ENCODE measurements at regions not wholly inside any gene's neighbourhood (a gene's known extent, or its start where the extent isn't known, plus 50 kb on each side); places are given as distances from the start of the nearest gene placed in this dataset.
"Not testable (repeated sequence)": the region's sequence is repeated elsewhere in the genome, so short reads cannot be mapped to it uniquely, and the experiment has no call there.

DNA sequence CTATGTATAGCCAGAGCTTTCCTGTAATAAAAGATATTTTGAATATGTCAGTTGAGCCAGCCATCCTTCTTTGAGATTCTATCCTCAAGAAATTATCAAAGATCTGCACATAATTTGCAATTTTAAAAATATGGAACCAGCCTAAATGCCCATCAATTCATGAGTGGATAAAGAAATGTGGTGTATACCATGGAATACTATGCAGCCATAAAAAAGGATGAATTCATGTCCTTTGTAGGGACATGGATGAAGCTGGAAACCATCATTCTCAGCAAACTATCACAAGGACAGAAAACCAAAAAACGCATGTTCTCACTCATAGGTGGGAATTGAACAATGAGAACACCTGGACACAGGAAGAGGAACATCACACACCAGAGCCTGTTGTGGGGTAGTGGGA lies 150.5 kb upstream of the TOP1 start:
- DNase-seq (ENCODE audit: extremely low read depth in 1 of 4, low spot score in 3 of 4); H3K27ac ChIP-seq (ENCODE audit: extremely low read depth, low read depth, low read length); H4K20me1 ChIP-seq (replicated peaks; ENCODE audit: control insufficient read depth, insufficient read depth, low read length); CTCF ChIA-PET (ENCODE audit: low intra/inter-chr PET ratio); H3K9me3 ChIP-seq (replicated peaks; ENCODE audit: control insufficient read depth, insufficient read depth, low read depth, low read length); FAIRE-seq; H3K79me2 ChIP-seq (ENCODE audit: control insufficient read depth, insufficient read depth, low read length); H3K4me2 ChIP-seq (ENCODE audit: insufficient read depth, low read length); H3K9me1 ChIP-seq (ENCODE audit: control insufficient read depth, insufficient read depth, low read length); H3K36me3 ChIP-seq (ENCODE audit: control insufficient read depth, insufficient read depth, low read length); H3K4me3 ChIP-seq; H3K9ac ChIP-seq (ENCODE audit: insufficient read depth in 1 of 2, low read depth in 2 of 2, low read length in 2 of 2); H3K4me1 ChIP-seq (replicated peaks in 1 of 2; ENCODE audit: control insufficient read depth in 2 of 2, insufficient read depth in 2 of 2, low read length in 2 of 2); ATAC-seq; H2AFZ ChIP-seq (ENCODE audit: low read depth, low read length); intact Hi-C loops (cut with micrococcal nuclease); H3K27me3 ChIP-seq (ENCODE audit: control insufficient read depth in 2 of 2, insufficient read depth in 2 of 2, low read length in 2 of 2); BruUV-seq (replicated peaks); in situ Hi-C loops (cut with MboI); POLR2A ChIA-PET: not testable (repeated sequence)
- 0% methylated on average over 1 of the region's 1 CpG for WGBS (ENCODE audit: insufficient coverage, low coverage, missing lambda C conversion rate)
- TF ChIP-seq RBM25 (IDR thresholded peaks at IDR 0.05; ENCODE audit: low read depth, low read length, severe bottlenecking) = peak; percentile 63
- peak; percentile 59 for TF ChIP-seq ZNF146 (CRISPR knock-in tag; IDR thresholded peaks at IDR 0.05; ENCODE audit: unreplicated experiment)

DNA sequence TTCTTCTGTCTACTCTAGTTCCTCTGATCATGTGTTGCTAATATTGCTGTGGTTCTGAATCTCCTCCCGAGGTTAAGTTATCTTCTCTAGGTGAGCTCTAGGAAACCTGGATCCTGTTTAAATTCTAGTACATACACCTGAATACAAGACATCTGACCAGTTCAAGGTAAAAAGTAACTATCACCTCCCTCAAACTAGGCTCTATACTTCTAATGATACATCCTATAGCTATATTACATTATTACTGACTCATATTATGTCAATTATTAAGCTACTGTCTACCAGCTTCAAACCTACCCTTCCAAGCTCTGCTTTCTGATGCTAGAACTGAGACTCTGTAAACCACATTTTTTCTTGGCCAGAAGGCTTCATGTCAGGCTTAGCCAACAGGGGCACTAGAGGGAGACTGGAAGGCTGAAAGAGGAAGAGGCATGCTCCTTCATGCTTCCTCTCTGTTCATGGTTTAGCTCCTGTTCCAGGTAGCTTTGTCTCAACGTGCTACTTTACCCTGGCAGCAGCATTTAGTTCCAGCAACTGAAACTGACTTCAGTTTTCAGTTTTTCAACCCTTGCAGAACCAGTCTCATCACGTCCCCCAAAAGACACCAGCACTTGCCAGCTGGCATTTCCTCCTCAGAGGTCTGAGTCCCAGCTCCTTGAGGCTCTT lies 148.4 kb upstream of the TOP1 start:
- Histone ChIP-seq H3K4me2 (ENCODE audit: insufficient read depth, low read length) (no peak overlapping the region), H2AFZ (ENCODE audit: low read depth, low read length) (no peak overlapping the region), H3K4me3 (no peak overlapping the region), H3K9me1 (ENCODE audit: control insufficient read depth, insufficient read depth, low read length) (no peaks in the 10 kb centered on the region), H3K27ac (ENCODE audit: extremely low read depth, low read depth, low read length) (no peak overlapping the region), H4K20me1 (replicated peaks; ENCODE audit: control insufficient read depth, insufficient read depth, low read length) (no peaks in the 10 kb centered on the region), H3K4me1 (replicated peaks in 1 of 2; ENCODE audit: control insufficient read depth in 2 of 2, insufficient read depth in 2 of 2, low read length in 2 of 2) (no peaks in the 10 kb centered on the region), H3K9ac (ENCODE audit: insufficient read depth in 1 of 2, low read depth in 2 of 2, low read length in 2 of 2) (no peak overlapping the region), H3K9me3 (replicated peaks; ENCODE audit: control insufficient read depth, insufficient read depth, low read depth, low read length) (no peaks in the 10 kb centered on the region), H3K79me2 (ENCODE audit: control insufficient read depth, insufficient read depth, low read length) (no peaks in the 10 kb centered on the region), H3K36me3 (ENCODE audit: control insufficient read depth, insufficient read depth, low read length) (no peaks in the 10 kb centered on the region), H3K27me3 (ENCODE audit: control insufficient read depth in 2 of 2, insufficient read depth in 2 of 2, low read length in 2 of 2) (no peaks in the 10 kb centered on the region)
- ATAC-seq (peak; percentile 39; the same call in 1 of the 3 replicates), FAIRE-seq (no peak), DNase-seq (ENCODE audit: extremely low read depth in 1 of 4, low spot score in 3 of 4) (no peak)
- 0% methylated on average over 3 of the region's 3 CpGs for WGBS (ENCODE audit: insufficient coverage, low coverage, missing lambda C conversion rate)
- ChIA-PET CTCF (ENCODE audit: low intra/inter-chr PET ratio) (no interaction called here), POLR2A (interaction anchor here (0.6 to 1.0 kb wide), 3 partner anchors 17 to 339 kb away, joined by 3 to 4 read pairs (median 3); no protein-coding TSS in a partner anchor)
- in situ Hi-C loops (cut with MboI) (no loop called here), intact Hi-C loops (cut with micrococcal nuclease) (no loop called here)
- BruUV-seq (replicated peaks) = no TSS peak
- no peak for TF ChIP-seq TAL1 (IDR thresholded peaks at IDR 0.05)
- TF ChIP-seq, protein P1, sequence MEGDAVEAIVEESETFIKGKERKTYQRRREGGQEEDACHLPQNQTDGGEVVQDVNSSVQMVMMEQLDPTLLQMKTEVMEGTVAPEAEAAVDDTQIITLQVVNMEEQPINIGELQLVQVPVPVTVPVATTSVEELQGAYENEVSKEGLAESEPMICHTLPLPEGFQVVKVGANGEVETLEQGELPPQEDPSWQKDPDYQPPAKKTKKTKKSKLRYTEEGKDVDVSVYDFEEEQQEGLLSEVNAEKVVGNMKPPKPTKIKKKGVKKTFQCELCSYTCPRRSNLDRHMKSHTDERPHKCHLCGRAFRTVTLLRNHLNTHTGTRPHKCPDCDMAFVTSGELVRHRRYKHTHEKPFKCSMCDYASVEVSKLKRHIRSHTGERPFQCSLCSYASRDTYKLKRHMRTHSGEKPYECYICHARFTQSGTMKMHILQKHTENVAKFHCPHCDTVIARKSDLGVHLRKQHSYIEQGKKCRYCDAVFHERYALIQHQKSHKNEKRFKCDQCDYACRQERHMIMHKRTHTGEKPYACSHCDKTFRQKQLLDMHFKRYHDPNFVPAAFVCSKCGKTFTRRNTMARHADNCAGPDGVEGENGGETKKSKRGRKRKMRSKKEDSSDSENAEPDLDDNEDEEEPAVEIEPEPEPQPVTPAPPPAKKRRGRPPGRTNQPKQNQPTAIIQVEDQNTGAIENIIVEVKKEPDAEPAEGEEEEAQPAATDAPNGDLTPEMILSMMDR (IDR thresholded peaks at IDR 0.05 in 2 of 3, conservative IDR thresholded peaks at IDR 0.05 in 1 of 3; ENCODE audit: insufficient read depth in 2 of 3, low read depth in 1 of 3, low read length in 3 of 3) = peak in 2 of 3 experiments; percentile 14 to 19; a peak in 1 of 6 replicates
- no peak for TF ChIP-seq NUFIP1 (IDR thresholded peaks at IDR 0.05; ENCODE audit: partially characterized antibody)
- no peak for TF ChIP-seq DNMT1 (IDR thresholded peaks at IDR 0.05)
- TF ChIP-seq, protein P2, sequence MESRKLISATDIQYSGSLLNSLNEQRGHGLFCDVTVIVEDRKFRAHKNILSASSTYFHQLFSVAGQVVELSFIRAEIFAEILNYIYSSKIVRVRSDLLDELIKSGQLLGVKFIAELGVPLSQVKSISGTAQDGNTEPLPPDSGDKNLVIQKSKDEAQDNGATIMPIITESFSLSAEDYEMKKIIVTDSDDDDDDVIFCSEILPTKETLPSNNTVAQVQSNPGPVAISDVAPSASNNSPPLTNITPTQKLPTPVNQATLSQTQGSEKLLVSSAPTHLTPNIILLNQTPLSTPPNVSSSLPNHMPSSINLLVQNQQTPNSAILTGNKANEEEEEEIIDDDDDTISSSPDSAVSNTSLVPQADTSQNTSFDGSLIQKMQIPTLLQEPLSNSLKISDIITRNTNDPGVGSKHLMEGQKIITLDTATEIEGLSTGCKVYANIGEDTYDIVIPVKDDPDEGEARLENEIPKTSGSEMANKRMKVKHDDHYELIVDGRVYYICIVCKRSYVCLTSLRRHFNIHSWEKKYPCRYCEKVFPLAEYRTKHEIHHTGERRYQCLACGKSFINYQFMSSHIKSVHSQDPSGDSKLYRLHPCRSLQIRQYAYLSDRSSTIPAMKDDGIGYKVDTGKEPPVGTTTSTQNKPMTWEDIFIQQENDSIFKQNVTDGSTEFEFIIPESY (CRISPR knock-in tag; IDR thresholded peaks at IDR 0.05) = no peak
- no peak for TF ChIP-seq HNRNPL (IDR thresholded peaks at IDR 0.05; ENCODE audit: low read depth, low read length)
- TF ChIP-seq RBM25 (IDR thresholded peaks at IDR 0.05; ENCODE audit: low read depth, low read length, severe bottlenecking) = peak; percentile 9
- no peak for TF ChIP-seq ZNF384 (IDR thresholded peaks at IDR 0.05; ENCODE audit: low read depth, low read length)
- no peak for TF ChIP-seq STAT5A (IDR thresholded peaks at IDR 0.05; ENCODE audit: borderline replicate concordance, low read length)
- TF ChIP-seq, protein P3, sequence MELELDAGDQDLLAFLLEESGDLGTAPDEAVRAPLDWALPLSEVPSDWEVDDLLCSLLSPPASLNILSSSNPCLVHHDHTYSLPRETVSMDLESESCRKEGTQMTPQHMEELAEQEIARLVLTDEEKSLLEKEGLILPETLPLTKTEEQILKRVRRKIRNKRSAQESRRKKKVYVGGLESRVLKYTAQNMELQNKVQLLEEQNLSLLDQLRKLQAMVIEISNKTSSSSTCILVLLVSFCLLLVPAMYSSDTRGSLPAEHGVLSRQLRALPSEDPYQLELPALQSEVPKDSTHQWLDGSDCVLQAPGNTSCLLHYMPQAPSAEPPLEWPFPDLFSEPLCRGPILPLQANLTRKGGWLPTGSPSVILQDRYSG (tag; conservative IDR thresholded peaks at IDR 0.05; ENCODE audit: low read depth) = no peak

Measured in K562 (cell line).